Mucosa of rectum (tissue), 2 donors: ENCODE measurements at regions not wholly inside any gene's neighbourhood (a gene's known extent, or its start where the extent isn't known, plus 50 kb on each side); places are given as distances from the start of the nearest gene placed in this dataset.

Experiments
- H3K27ac ChIP-seq, 2 donors: one replicate each; pipeline ENCODE4 v1.7.0; 2013; ENCODE audit warnings: inconsistent platforms in 2 of 2, low read depth in 2 of 2, low read length in 2 of 2
- H3K27me3 ChIP-seq, 2 donors: one replicate each; pipeline ENCODE4 v1.7.0; 2013; ENCODE audit warnings: low read length in 2 of 2; ENCODE audit not compliant: control insufficient read depth in 2 of 2, insufficient read depth in 2 of 2
- H3K36me3 ChIP-seq, 2 donors: one replicate each; pipeline ENCODE4 v1.7.0; 2013; ENCODE audit warnings: low read length in 2 of 2; ENCODE audit not compliant: control insufficient read depth in 2 of 2, insufficient read depth in 2 of 2
- H3K4me1 ChIP-seq, 2 donors: one replicate each; pipeline ENCODE4 v1.7.0; 2013; ENCODE audit warnings: low read length in 2 of 2, mild to moderate bottlenecking in 1 of 2; ENCODE audit not compliant: control insufficient read depth in 2 of 2, insufficient read depth in 2 of 2
- H3K4me3 ChIP-seq, 2 donors: one replicate each; pipeline ENCODE4 v1.7.0; 2013; ENCODE audit warnings: low read length in 2 of 2
- H3K9ac ChIP-seq, 2 donors: one replicate each; pipeline ENCODE4 v1.7.0; 2013; ENCODE audit warnings: low read length in 2 of 2, low read depth in 1 of 2, mild to moderate bottlenecking in 1 of 2
- H3K9me3 ChIP-seq, 2 donors: one replicate each; pipeline ENCODE4 v1.7.0; 2013; ENCODE audit warnings: low read length in 2 of 2; ENCODE audit not compliant: control insufficient read depth in 2 of 2
- donor health status: healthy.
- donor health status: Normal muscosa, but diverticular disease.

DNA sequence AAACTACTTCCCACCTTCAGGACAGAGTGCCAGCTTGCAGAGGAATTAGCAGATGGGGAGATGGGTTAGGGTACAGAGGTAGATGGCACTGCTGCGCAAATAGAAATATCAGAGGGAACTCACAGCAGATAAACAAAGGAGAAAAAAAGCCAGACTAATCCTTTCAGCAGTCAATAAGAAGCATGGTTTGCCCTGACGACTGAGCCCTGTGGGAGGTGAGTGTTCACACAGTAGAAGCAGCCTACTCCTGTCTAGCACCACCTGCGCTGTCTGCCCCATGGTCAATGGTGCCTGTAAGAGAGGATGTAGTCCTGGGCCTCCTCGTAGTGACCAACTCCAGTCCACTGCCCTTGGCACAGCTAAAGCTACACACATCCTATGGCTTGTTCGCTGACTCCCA, 174.1 kb downstream of the IBTK start:
- no peak overlapping the region for H3K27ac ChIP-seq
- H3K36me3 ChIP-seq = no peaks in the 10 kb centered on the region
- H3K9me3 ChIP-seq = no peaks in the 10 kb centered on the region
- H3K4me1 ChIP-seq = peaks cover 0 to 7% of the 10 kb centered on the region in 2 donors
- H3K9ac ChIP-seq = no peak overlapping the region
- no peaks in the 10 kb centered on the region for H3K27me3 ChIP-seq
- H3K4me3 ChIP-seq = no peak overlapping the region

DNA sequence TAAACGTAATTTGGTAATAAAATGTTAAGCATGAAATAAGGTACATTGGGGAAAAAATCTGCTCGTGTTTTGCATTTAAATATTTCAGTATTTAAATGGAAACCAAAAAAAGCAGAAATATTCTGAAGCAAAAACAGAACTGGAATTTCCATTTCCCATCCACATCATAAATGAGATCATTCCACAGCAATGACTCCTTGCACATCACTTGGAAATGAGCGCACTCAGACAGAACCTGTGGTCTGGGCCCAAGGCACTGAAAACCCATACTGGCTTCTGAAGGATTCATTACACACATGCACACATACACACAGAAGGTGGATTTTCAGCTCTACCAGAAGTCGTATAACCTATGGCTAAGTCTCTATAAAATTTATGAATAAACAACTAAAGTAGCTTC, 174.8 kb downstream of the IBTK start:
- Histone ChIP-seq H3K9ac (no peak overlapping the region), H3K4me3 (no peak overlapping the region)

DNA sequence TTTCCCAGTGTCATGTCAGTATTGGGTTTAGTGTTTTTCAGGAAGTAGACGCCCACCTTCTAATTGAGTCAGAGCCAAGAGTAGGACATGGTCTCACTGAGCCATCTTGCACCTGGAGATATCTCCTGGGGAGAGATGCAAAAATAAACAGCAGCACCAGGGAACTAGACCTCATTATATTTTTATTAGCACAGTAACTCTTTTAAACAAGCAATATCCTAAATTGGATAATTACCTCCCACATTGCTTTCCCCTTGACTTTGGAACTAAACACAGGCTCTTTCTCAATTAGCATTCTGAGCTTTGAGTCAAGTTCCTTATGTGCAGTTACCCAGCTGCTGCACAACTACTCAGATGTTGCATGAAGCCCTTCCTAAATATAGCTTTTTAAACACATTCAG, 175.4 kb downstream of the IBTK start:
- H3K27me3 ChIP-seq = no peaks in the 10 kb centered on the region
- H3K9ac ChIP-seq = no peak overlapping the region
- H3K36me3 ChIP-seq = no peaks in the 10 kb centered on the region
- H3K27ac ChIP-seq = no peak overlapping the region
- H3K4me1 ChIP-seq = peaks cover 0 to 7% of the 10 kb centered on the region in 2 donors
- H3K4me3 ChIP-seq = no peak overlapping the region
- H3K9me3 ChIP-seq = no peaks in the 10 kb centered on the region

More for the DNA sequence above, 174.8 kb downstream of the IBTK start:
- Histone ChIP-seq H3K27ac (no peak overlapping the region), H3K27me3 (no peaks in the 10 kb centered on the region), H3K36me3 (no peaks in the 10 kb centered on the region), H3K9me3 (no peaks in the 10 kb centered on the region), H3K4me1 (peaks cover 0 to 7% of the 10 kb centered on the region in 2 donors)

GRCh38 chr6:82068721-82069120, 178.8 kb downstream of the IBTK start:
- H3K4me3 ChIP-seq = no peak overlapping the region
- no peaks in the 10 kb centered on the region for H3K36me3 ChIP-seq
- no peaks in the 10 kb centered on the region for H3K9me3 ChIP-seq
- H3K9ac ChIP-seq = no peak overlapping the region
- H3K27ac ChIP-seq = no peak overlapping the region
- no peaks in the 10 kb centered on the region for H3K27me3 ChIP-seq
- peaks cover 0 to 4% of the 10 kb centered on the region in 2 donors for H3K4me1 ChIP-seq

DNA sequence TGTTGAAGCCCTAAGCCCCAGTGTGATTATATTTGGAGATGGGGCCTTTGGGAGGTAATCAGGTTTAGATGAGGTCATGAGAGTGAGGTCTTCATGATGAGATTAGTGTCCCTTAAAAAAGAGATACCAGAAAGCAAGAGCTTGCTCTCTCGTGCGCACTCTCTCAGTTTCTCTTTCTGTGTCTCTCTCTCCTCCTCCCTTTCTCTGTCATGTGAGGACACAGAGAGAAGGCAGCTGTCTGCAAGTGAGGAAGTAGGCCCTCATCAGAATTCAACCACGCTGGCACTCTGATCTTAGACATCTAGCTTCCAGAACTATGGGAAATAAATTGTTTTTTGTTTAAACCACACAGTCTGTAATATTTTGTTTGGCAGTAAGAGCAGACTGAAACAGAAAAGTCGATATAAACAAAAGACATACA, 180.5 kb downstream of the IBTK start:
- H3K9ac ChIP-seq = no peak overlapping the region

GRCh38 chr6:82066196-82066595, 181.3 kb downstream of the IBTK start:
- Histone ChIP-seq H3K4me3 (no peak overlapping the region), H3K9ac (no peak overlapping the region), H3K27ac (no peak overlapping the region), H3K9me3 (no peaks in the 10 kb centered on the region), H3K4me1 (no peaks in the 10 kb centered on the region), H3K27me3 (no peaks in the 10 kb centered on the region), H3K36me3 (no peaks in the 10 kb centered on the region)

More for the DNA sequence above, 180.5 kb downstream of the IBTK start:
- Histone ChIP-seq H3K4me1 (peaks cover 0 to 1% of the 10 kb centered on the region in 2 donors), H3K27ac (no peak overlapping the region), H3K36me3 (no peaks in the 10 kb centered on the region), H3K9me3 (no peaks in the 10 kb centered on the region), H3K27me3 (no peaks in the 10 kb centered on the region), H3K4me3 (no peak overlapping the region)

DNA sequence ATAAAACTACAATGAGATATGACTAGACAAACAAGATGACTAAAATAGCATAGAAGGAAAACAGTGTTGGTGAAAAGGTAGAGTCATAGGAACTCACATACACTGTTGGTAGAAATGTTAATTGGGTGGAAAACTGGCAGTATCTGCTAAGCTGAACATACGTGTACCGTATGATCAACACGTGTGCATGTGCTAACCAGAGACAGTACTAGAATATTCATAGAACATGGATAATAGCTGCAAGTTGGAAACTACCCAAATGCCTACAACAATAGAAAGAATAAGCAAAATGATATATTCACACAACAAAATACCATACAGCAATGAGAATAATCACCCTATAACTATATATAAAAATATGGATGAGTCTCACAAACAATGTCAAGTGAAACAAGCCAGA, 184.0 kb downstream of the IBTK start:
- Histone ChIP-seq H3K9ac (no peak overlapping the region), H3K4me3 (no peak overlapping the region), H3K36me3 (no peaks in the 10 kb centered on the region), H3K9me3 (no peaks in the 10 kb centered on the region), H3K27ac (no peak overlapping the region), H3K27me3 (no peaks in the 10 kb centered on the region), H3K4me1 (no peaks in the 10 kb centered on the region)

GRCh38 chr6:82062219-82062618, 185.3 kb downstream of the IBTK start:
- Histone ChIP-seq H3K4me3 (no peak overlapping the region), H3K27me3 (no peaks in the 10 kb centered on the region), H3K9me3 (no peaks in the 10 kb centered on the region), H3K9ac (no peak overlapping the region), H3K4me1 (no peaks in the 10 kb centered on the region), H3K36me3 (no peaks in the 10 kb centered on the region), H3K27ac (no peak overlapping the region)

DNA sequence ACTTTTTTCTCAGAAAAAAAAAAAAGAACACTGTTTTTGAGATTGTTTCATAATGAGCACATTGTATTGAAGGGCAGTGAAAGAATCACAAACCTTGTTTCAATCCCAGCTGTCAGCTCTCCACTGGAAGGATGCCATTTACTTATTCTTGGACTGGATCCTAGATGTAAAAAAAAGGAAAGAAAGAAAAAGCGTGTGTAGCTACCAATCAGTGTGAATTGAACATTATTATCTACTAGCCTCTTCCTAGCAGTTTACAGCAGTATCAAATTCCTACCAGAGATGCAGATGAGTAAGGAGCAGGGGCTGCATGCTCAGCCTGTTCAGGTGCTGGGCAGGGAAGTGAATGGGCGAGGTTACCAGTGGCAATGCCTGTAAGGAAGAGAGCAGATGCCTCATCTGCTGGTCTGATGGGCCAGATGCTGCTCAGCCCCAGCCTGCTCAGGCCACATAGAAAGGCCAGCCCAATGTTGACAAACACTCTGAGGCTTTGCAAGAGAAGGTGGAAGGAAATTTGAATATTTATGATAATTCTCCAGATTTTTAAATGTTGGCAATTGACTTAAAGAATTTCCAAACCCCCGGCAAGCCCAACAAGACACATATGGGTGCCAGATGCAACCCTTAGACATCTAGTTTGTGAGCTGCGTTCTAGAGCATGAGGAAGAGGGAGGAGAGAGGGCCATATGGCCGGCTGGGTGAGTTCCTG, 189.5 kb downstream of the IBTK start:
- Histone ChIP-seq H3K9ac (no peak overlapping the region), H3K4me1 (no peaks in the 10 kb centered on the region), H3K27me3 (no peaks in the 10 kb centered on the region), H3K27ac (no peak overlapping the region), H3K9me3 (no peaks in the 10 kb centered on the region), H3K4me3 (no peak overlapping the region), H3K36me3 (no peaks in the 10 kb centered on the region)

DNA sequence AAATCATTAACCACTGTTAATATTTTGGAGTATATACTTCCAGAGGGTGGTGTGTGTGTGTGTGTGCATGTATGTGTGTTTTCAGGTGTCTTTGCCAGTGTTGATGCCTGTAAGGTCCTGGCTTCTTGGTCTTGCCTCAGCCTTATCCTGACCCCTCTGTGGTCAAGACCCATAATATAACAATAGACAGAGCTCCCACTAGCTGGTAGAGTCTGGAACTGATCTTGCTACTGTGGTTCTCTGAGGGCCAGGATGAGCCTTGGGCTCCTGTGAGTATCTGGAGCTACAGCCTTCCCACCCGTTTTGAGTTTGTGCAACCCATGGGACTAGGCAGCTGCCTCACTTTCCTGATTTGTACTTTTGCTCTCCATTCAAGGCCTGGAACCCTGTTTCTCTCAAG, 191.0 kb downstream of the IBTK start:
- no peaks in the 10 kb centered on the region for H3K9me3 ChIP-seq
- no peak overlapping the region for H3K27ac ChIP-seq
- no peaks in the 10 kb centered on the region for H3K36me3 ChIP-seq
- H3K4me3 ChIP-seq = no peak overlapping the region
- H3K9ac ChIP-seq = no peak overlapping the region
- H3K4me1 ChIP-seq = no peaks in the 10 kb centered on the region
- H3K27me3 ChIP-seq = no peaks in the 10 kb centered on the region
